Trophoblast cell (in vitro differentiated cells and primary cell): ENCODE measurements at regions not wholly inside any gene's neighbourhood (a gene's known extent, or its start where the extent isn't known, plus 50 kb on each side); places are given as distances from the start of the nearest gene placed in this dataset.

Experiments used
- DNase-seq, 2 donors: peaks; one replicate each; pipeline ENCODE4 v3.0.0-alpha.2; 2016
- H2AFZ ChIP-seq: 2 replicates; pipeline ENCODE4 v1.6.1; 2013; ENCODE audit warnings: low read length, moderate library complexity, mild to moderate bottlenecking; ENCODE audit not compliant: insufficient read depth, poor library complexity
- H2AK5ac ChIP-seq: 2 replicates; pipeline ENCODE4 v1.6.1; 2013; ENCODE audit warnings: mild to moderate bottlenecking, low read length
- H2BK120ac ChIP-seq: 2 replicates; pipeline ENCODE4 v1.6.1; 2013; ENCODE audit warnings: low read length, mild to moderate bottlenecking, moderate library complexity; ENCODE audit not compliant: insufficient read depth, poor library complexity
- H2BK12ac ChIP-seq: 2 replicates; pipeline ENCODE4 v1.6.1; 2013; ENCODE audit warnings: mild to moderate bottlenecking, low read length, moderate library complexity
- H2BK5ac ChIP-seq: 2 replicates; pipeline ENCODE4 v1.6.1; 2013; ENCODE audit warnings: low read length, low read depth, moderate library complexity, mild to moderate bottlenecking; ENCODE audit not compliant: poor library complexity
- H3K14ac ChIP-seq: 2 replicates; pipeline ENCODE4 v1.6.1; 2013; ENCODE audit warnings: mild to moderate bottlenecking, low read length
- H3K18ac ChIP-seq: 2 replicates; pipeline ENCODE4 v1.6.1; 2013; ENCODE audit warnings: mild to moderate bottlenecking, low read length
- H3K23ac ChIP-seq: 2 replicates; pipeline ENCODE4 v1.6.1; 2013; ENCODE audit warnings: low read length
- H3K27ac ChIP-seq: 2 replicates; pipeline ENCODE4 v1.5.1; 2013; ENCODE audit warnings: low read depth, mild to moderate bottlenecking, inconsistent platforms, low read length, moderate library complexity
- H3K27me3 ChIP-seq: 2 replicates; pipeline ENCODE4 v1.6.1; 2013; ENCODE audit warnings: inconsistent platforms, mild to moderate bottlenecking, low read length, moderate library complexity; ENCODE audit not compliant: insufficient read depth
- H3K36me3 ChIP-seq, 2 experiments: 1 replicate in 1 of 2; 2 replicates in 1 of 2; pipeline ENCODE4 v1.6.1; 2013; ENCODE audit warnings: low read length in 2 of 2, mild to moderate bottlenecking in 2 of 2, moderate library complexity in 1 of 2; ENCODE audit not compliant: insufficient read depth in 2 of 2, control insufficient read depth in 1 of 2
- H3K4ac ChIP-seq: 2 replicates; pipeline ENCODE4 v1.6.1; 2013; ENCODE audit warnings: low read depth, mild to moderate bottlenecking, low read length, moderate library complexity
- H3K4me1 ChIP-seq, 2 experiments: 1 replicate in 1 of 2; 2 replicates in 1 of 2; pipeline ENCODE4 v1.6.1; 2013; ENCODE audit warnings: low read length in 2 of 2, mild to moderate bottlenecking in 2 of 2, moderate library complexity in 1 of 2; ENCODE audit not compliant: insufficient read depth in 2 of 2, control insufficient read depth in 1 of 2
- H3K4me2 ChIP-seq: 2 replicates; pipeline ENCODE4 v1.6.1; 2013; ENCODE audit warnings: inconsistent platforms, mild to moderate bottlenecking, low read length, moderate library complexity
- H3K4me3 ChIP-seq: 2 replicates; pipeline ENCODE4 v1.5.1; 2013; ENCODE audit warnings: mild to moderate bottlenecking, low read depth, low read length, inconsistent platforms
- H3K79me1 ChIP-seq: one replicate; pipeline ENCODE4 v1.6.1; 2013; ENCODE audit warnings: low read length
- H3K79me2 ChIP-seq: 2 replicates; pipeline ENCODE4 v1.6.1; 2013; ENCODE audit warnings: low read length, mild to moderate bottlenecking; ENCODE audit not compliant: control insufficient read depth, insufficient read depth, poor library complexity
- H3K9ac ChIP-seq: 2 replicates; pipeline ENCODE4 v1.6.1; 2013; ENCODE audit warnings: mild to moderate bottlenecking, low read length
- H3K9me3 ChIP-seq: 2 replicates; pipeline ENCODE4 v1.6.1; 2013; ENCODE audit warnings: low read depth, mild to moderate bottlenecking, control low read depth, inconsistent platforms, low read length; ENCODE audit not compliant: insufficient read depth
- H4K12ac ChIP-seq: 2 replicates; pipeline ENCODE4 v1.6.1; 2013; ENCODE audit warnings: low read depth, mild to moderate bottlenecking, low read length, moderate library complexity
- H4K8ac ChIP-seq: 2 replicates; pipeline ENCODE4 v1.6.1; 2013; ENCODE audit warnings: low read depth, mild to moderate bottlenecking, low read length, moderate library complexity
- H4K91ac ChIP-seq: one replicate; pipeline ENCODE4 v1.6.1; 2013; ENCODE audit warnings: low read depth, mild to moderate bottlenecking, low read length, moderate library complexity
- WGBS: extraction: QIAGEN DNeasy Blood & Tissue Kit; methylation state at CpG from one replicate; pipeline ENCODE4 v1.1.7; 2013; ENCODE audit warnings: missing lambda C conversion rate; ENCODE audit not compliant: insufficient read length, insufficient coverage; ENCODE audit errors: extremely low coverage; 5-methylcytosine and 5-hydroxymethylcytosine counted together

- Histone ChIP-seq H2BK12ac (no peak overlapping the region), H2BK120ac (no peak overlapping the region), H3K18ac (no peak overlapping the region), H4K12ac (no peak overlapping the region), H3K79me2 (no peaks in the 10 kb centered on the region), H3K9me3 (peaks cover 8% of the 10 kb centered on the region), H2AK5ac (no peak overlapping the region), H3K4me1 (no peaks in the 10 kb centered on the region), H3K4me3 (no peak overlapping the region), H3K79me1 (no peaks in the 10 kb centered on the region), H3K27me3 (no peaks in the 10 kb centered on the region), H3K9ac (no peak overlapping the region), H4K91ac (no peak overlapping the region), H3K27ac (no peak overlapping the region), H3K4ac (no peak overlapping the region), H3K23ac (no peak overlapping the region), H4K8ac (no peak overlapping the region), H2BK5ac (no peak overlapping the region), H3K4me2 (no peak overlapping the region), H3K36me3 (peaks cover 0 to 7% of the 10 kb centered on the region in 2 experiments), H2AFZ (no peak overlapping the region), H3K14ac (no peak overlapping the region)
- WGBS = no CpG with 5 or more reads among the region's 1 CpG
- peak in 1 of 2 donors; percentile 9 for DNase-seq
Measured at GRCh38 chr6:140018588-140018987, 644.1 kb upstream of the CITED2 start.

GRCh38 chr6:140017470-140017869 lies 643.0 kb upstream of the CITED2 start:
- no peak overlapping the region for H3K23ac ChIP-seq
- no peak overlapping the region for H3K14ac ChIP-seq
- H3K18ac ChIP-seq = no peak overlapping the region
- H3K9me3 ChIP-seq = peaks cover 8% of the 10 kb centered on the region
- H2BK5ac ChIP-seq = no peak overlapping the region
- no peak overlapping the region for H2AK5ac ChIP-seq
- no peaks in the 10 kb centered on the region for H3K27me3 ChIP-seq
- H3K79me2 ChIP-seq = no peaks in the 10 kb centered on the region
- H3K4me1 ChIP-seq = no peaks in the 10 kb centered on the region
- H3K36me3 ChIP-seq = peaks cover 0 to 7% of the 10 kb centered on the region in 2 experiments
- no peaks in the 10 kb centered on the region for H3K79me1 ChIP-seq
- H2BK12ac ChIP-seq = no peak overlapping the region
- H4K8ac ChIP-seq = no peak overlapping the region
- no peak overlapping the region for H3K4ac ChIP-seq
- no peak for DNase-seq
- no peak overlapping the region for H4K91ac ChIP-seq
- no peak overlapping the region for H2AFZ ChIP-seq
- H3K4me3 ChIP-seq = no peak overlapping the region
- H3K4me2 ChIP-seq = no peak overlapping the region
- H4K12ac ChIP-seq = no peak overlapping the region
- H3K27ac ChIP-seq = no peak overlapping the region
- H2BK120ac ChIP-seq = no peak overlapping the region
- no CpG with 5 or more reads among the region's 1 CpG for WGBS
- H3K9ac ChIP-seq = no peak overlapping the region

DNA sequence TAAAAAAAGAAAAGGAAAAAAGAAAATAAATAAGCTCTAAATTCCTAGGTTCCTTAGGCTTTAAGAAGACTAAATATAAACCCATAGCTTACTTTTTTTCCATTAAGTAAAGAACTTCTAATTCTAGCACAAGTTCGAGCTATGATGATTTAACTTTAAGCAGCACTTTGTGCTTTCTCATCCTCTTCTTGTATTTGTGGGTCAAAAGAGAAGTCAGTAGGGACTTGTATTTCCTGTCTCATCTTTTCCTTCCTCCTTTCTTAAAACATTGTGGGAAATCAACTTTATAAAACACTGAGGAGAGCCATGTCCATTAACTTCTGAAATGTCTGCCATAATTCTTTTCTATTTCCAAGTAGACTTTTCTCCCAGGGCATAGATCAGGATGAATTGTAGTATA lies 637.7 kb upstream of the CITED2 start:
- H3K36me3 ChIP-seq = no peaks in the 10 kb centered on the region
- H4K91ac ChIP-seq = no peak overlapping the region
- H3K9me3 ChIP-seq = no peaks in the 10 kb centered on the region
- no peak overlapping the region for H2BK120ac ChIP-seq
- no peaks in the 10 kb centered on the region for H3K79me1 ChIP-seq
- H4K12ac ChIP-seq = no peak overlapping the region
- no peak overlapping the region for H2BK5ac ChIP-seq
- no peak overlapping the region for H2AFZ ChIP-seq
- H3K27me3 ChIP-seq = no peaks in the 10 kb centered on the region
- H3K79me2 ChIP-seq = no peaks in the 10 kb centered on the region
- H3K4me2 ChIP-seq = no peak overlapping the region
- no peak overlapping the region for H3K27ac ChIP-seq
- H3K14ac ChIP-seq = no peak overlapping the region
- no peak overlapping the region for H4K8ac ChIP-seq
- no peak overlapping the region for H2AK5ac ChIP-seq
- no peak overlapping the region for H2BK12ac ChIP-seq
- no peak for DNase-seq
- no peak overlapping the region for H3K9ac ChIP-seq
- no CpG with 5 or more reads among the region's 1 CpG for WGBS
- H3K4ac ChIP-seq = no peak overlapping the region
- no peak overlapping the region for H3K18ac ChIP-seq
- no peak overlapping the region for H3K4me3 ChIP-seq
- no peaks in the 10 kb centered on the region for H3K4me1 ChIP-seq
- H3K23ac ChIP-seq = no peak overlapping the region

GRCh38 chr6:140011537-140011936 lies 637.1 kb upstream of the CITED2 start:
- Histone ChIP-seq H3K9ac (no peak overlapping the region), H3K27me3 (no peaks in the 10 kb centered on the region), H3K18ac (no peak overlapping the region), H4K91ac (no peak overlapping the region), H3K27ac (no peak overlapping the region), H3K4ac (no peak overlapping the region), H2BK120ac (no peak overlapping the region), H3K4me1 (no peaks in the 10 kb centered on the region), H2BK12ac (no peak overlapping the region), H3K4me3 (no peak overlapping the region), H4K8ac (no peak overlapping the region), H3K23ac (no peak overlapping the region), H3K79me1 (no peaks in the 10 kb centered on the region), H3K79me2 (no peaks in the 10 kb centered on the region), H2AFZ (no peak overlapping the region), H2BK5ac (no peak overlapping the region), H3K9me3 (no peaks in the 10 kb centered on the region), H2AK5ac (no peak overlapping the region), H4K12ac (no peak overlapping the region), H3K14ac (no peak overlapping the region), H3K36me3 (no peaks in the 10 kb centered on the region), H3K4me2 (no peak overlapping the region)
- no peak for DNase-seq
- no CpG with 5 or more reads among the region's 4 CpGs for WGBS
